ENCODE measurements at regions not wholly inside any gene's neighbourhood (a gene's known extent, or its start where the extent isn't known, plus 50 kb on each side); places are given as distances from the start of the nearest gene placed in this dataset.

- H3K9me3 ChIP-seq (ENCODE audit: low read length), result no peaks in the 10 kb centered on the region
- ChIA-PET CTCF (ENCODE audit: unreplicated experiment) (no interaction called here), POLR2A (no interaction called here)
- intact Hi-C loops (cut with micrococcal nuclease; ENCODE audit: unreplicated experiment), result no loop called here
- H3K36me3 ChIP-seq (ENCODE audit: insufficient read depth, low read length), result no peaks in the 10 kb centered on the region
- no peak overlapping the region for H2AFZ ChIP-seq (ENCODE audit: low read length)
- no peak for TF ChIP-seq EZH2phosphoT487 (IDR thresholded peaks at IDR 0.05; ENCODE audit: borderline replicate concordance, low read depth, low read length)
- no peak for TF ChIP-seq CTCF (conservative IDR thresholded peaks at IDR 0.05; ENCODE audit: low read length)
- no peaks in the 10 kb centered on the region for H4K20me1 ChIP-seq (ENCODE audit: insufficient read depth, low read length)
- H3K79me2 ChIP-seq (ENCODE audit: insufficient read depth, low read depth, low read length), result no peaks in the 10 kb centered on the region
- no peak overlapping the region for H3K4me2 ChIP-seq (ENCODE audit: low read length)
- BruUV-seq (replicated peaks), result no TSS peak
- H3K9me2 ChIP-seq (ENCODE audit: insufficient read depth, low read length), result no peaks in the 10 kb centered on the region
- no peak overlapping the region for H3K4me3 ChIP-seq (ENCODE audit: low read depth, low read length, poor library complexity, severe bottlenecking)
- no peak overlapping the region for H3K27ac ChIP-seq (ENCODE audit: low read depth, low read length, poor library complexity, severe bottlenecking)
- DNase-seq (ENCODE audit: low spot score), result no peak
- H3K4me1 ChIP-seq (ENCODE audit: insufficient read depth, low read length, poor library complexity, severe bottlenecking), result peaks cover 11% of the 10 kb centered on the region
These were observed 66.9 kb upstream of the USP24 start for GRCh38 chr1:55282058-55282457.

- H3K27ac ChIP-seq (ENCODE audit: low read depth, low read length, poor library complexity, severe bottlenecking), result no peak overlapping the region
- TF ChIP-seq EZH2phosphoT487 (IDR thresholded peaks at IDR 0.05; ENCODE audit: borderline replicate concordance, low read depth, low read length) (no peak), CTCF (conservative IDR thresholded peaks at IDR 0.05; ENCODE audit: low read length) (no peak)
- CTCF ChIA-PET (ENCODE audit: unreplicated experiment), result no interaction called here
- no peak overlapping the region for H3K4me3 ChIP-seq (ENCODE audit: low read depth, low read length, poor library complexity, severe bottlenecking)
- DNase-seq (ENCODE audit: low spot score), result no peak
- no peaks in the 10 kb centered on the region for H3K9me3 ChIP-seq (ENCODE audit: low read length)
- no peaks in the 10 kb centered on the region for H3K79me2 ChIP-seq (ENCODE audit: insufficient read depth, low read depth, low read length)
- no peaks in the 10 kb centered on the region for H4K20me1 ChIP-seq (ENCODE audit: insufficient read depth, low read length)
- no peak overlapping the region for H3K4me2 ChIP-seq (ENCODE audit: low read length)
- H3K9me2 ChIP-seq (ENCODE audit: insufficient read depth, low read length), result no peaks in the 10 kb centered on the region
- no peak overlapping the region for H2AFZ ChIP-seq (ENCODE audit: low read length)
- intact Hi-C loops (cut with micrococcal nuclease; ENCODE audit: unreplicated experiment), result no loop called here
- POLR2A ChIA-PET, result interaction anchor here (0.5 to 1.1 kb wide), 3 partner anchors 36 to 185 kb away, joined by 3 to 5 read pairs (median 3); no protein-coding TSS in a partner anchor
- H3K36me3 ChIP-seq (ENCODE audit: insufficient read depth, low read length), result no peaks in the 10 kb centered on the region
- H3K4me1 ChIP-seq (ENCODE audit: insufficient read depth, low read length, poor library complexity, severe bottlenecking), result peaks cover 16% of the 10 kb centered on the region
- no TSS peak for BruUV-seq (replicated peaks)
These were observed 65.6 kb upstream of the USP24 start for GRCh38 chr1:55280731-55281130.

- peaks cover 16% of the 10 kb centered on the region for H3K4me1 ChIP-seq (ENCODE audit: insufficient read depth, low read length, poor library complexity, severe bottlenecking)
- ChIA-PET POLR2A (interaction anchor here (0.7 kb wide), 1 partner anchor 20 kb away, joined by 6 read pairs; no protein-coding TSS in a partner anchor), CTCF (ENCODE audit: unreplicated experiment) (no interaction called here)
- H3K9me2 ChIP-seq (ENCODE audit: insufficient read depth, low read length), result no peaks in the 10 kb centered on the region
- no TSS peak for BruUV-seq (replicated peaks)
- H3K4me3 ChIP-seq (ENCODE audit: low read depth, low read length, poor library complexity, severe bottlenecking), result no peak overlapping the region
- TF ChIP-seq EZH2phosphoT487 (IDR thresholded peaks at IDR 0.05; ENCODE audit: borderline replicate concordance, low read depth, low read length) (no peak), CTCF (conservative IDR thresholded peaks at IDR 0.05; ENCODE audit: low read length) (no peak)
- H2AFZ ChIP-seq (ENCODE audit: low read length), result no peak overlapping the region
- no peaks in the 10 kb centered on the region for H3K79me2 ChIP-seq (ENCODE audit: insufficient read depth, low read depth, low read length)
- no peaks in the 10 kb centered on the region for H3K36me3 ChIP-seq (ENCODE audit: insufficient read depth, low read length)
- no peaks in the 10 kb centered on the region for H3K9me3 ChIP-seq (ENCODE audit: low read length)
- H3K4me2 ChIP-seq (ENCODE audit: low read length), result no peak overlapping the region
- intact Hi-C loops (cut with micrococcal nuclease; ENCODE audit: unreplicated experiment), result no loop called here
- no peaks in the 10 kb centered on the region for H4K20me1 ChIP-seq (ENCODE audit: insufficient read depth, low read length)
- no peak for DNase-seq (ENCODE audit: low spot score)
- H3K27ac ChIP-seq (ENCODE audit: low read depth, low read length, poor library complexity, severe bottlenecking), result no peak overlapping the region
These were observed 64.5 kb upstream of the USP24 start for GRCh38 chr1:55279627-55280026.
